Head of caudate nucleus (tissue), 42 donors: ENCODE measurements at regions not wholly inside any gene's neighbourhood (a gene's known extent, or its start where the extent isn't known, plus 50 kb on each side); places are given as distances from the start of the nearest gene placed in this dataset.
A peak's percentile ranks its signal among the peaks of the same experiment; 100 is the strongest.
"Not testable (repeated sequence)": the region's sequence is repeated elsewhere in the genome, so short reads cannot be mapped to it uniquely, and the experiment has no call there.

ENCODE experiments used
- DNase-seq, 42 donors: peaks; one replicate each; pipeline versions ENCODE4 v3.0.0 to v3.0.0-alpha.2; 2020 to 2021; ENCODE audit warnings: mixed read lengths in 7 of 42
- intact Hi-C: fragments of 100-400 bp; cut with DNase I; formaldehyde crosslinking; loops from one replicate; pipeline ENCODE4 v1.15.0; 2022

DNA sequence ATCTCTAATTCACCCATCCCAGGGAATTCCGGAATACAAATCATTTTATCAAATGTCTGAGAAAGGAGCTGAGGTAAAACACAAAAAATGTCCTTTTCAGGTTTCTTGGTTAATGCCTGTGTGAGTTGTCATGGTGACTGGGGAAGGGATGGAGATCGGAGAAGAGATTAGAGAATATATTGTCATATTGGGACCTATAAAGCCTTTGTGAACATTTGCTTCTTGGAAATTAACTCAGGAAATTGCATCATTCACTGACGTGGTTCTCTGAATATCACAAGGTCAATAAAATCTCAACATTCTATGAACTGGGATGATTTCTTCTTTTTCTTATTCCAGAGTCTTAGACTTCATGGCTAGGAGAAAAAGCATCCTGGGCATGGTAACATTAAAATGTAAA, 174.8 kb upstream of the GLRA2 start:
- intact Hi-C loops = no loop called here
- no peak for DNase-seq

DNA sequence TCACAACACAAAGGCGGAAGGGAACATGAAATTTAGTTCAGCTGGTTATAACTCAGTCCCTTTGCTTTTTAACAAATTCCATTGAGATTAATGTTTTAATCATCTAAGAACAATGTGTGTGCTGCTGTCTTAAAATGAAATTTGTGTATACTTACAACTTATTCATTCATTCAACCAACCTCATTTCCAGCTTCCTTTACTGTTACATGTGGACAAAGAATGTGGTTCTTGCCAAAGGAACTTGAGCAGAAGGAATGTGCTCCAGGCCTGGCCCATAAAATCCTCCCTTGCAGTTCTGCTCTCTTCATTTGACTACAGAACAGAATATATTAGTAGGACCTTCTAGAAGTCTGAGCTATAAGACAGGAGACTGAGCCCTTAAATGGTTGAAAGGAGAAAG, 176.8 kb upstream of the GLRA2 start:
- intact Hi-C loops = no loop called here
- no peak for DNase-seq

DNA sequence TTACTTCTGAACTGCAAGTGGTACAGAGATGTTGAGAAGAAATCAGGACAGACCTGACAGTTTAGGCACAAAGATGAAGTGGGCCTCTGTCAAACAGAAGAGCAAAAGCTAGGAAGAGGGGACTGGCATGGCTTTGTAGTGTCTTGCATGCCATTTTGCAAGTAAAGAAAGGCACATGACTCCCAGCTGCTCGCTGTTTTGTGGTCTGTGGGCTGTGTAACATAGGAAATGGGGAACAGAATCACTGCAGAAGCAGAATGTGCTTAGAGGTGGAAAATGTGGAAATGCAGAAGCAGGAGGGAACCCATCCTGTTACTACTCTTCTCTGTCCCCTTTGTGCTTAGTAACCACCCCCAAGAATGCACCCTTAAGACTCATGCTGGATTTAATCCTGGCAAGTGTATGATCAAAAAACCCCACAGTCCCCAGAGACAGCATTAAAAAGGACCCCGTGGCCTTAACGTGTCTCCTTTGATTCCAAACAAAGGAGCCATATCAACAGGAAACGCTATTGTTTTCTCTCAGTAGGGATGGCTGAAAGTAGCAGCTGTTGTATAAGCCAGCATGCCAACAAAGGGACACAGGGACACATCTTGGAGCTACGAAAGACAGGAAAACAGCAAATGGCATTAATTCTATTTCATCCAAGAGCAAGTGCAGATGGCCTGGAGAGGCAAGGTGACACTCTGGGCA, 177.6 kb upstream of the GLRA2 start:
- intact Hi-C loops = no loop called here
- DNase-seq = no peak

DNA sequence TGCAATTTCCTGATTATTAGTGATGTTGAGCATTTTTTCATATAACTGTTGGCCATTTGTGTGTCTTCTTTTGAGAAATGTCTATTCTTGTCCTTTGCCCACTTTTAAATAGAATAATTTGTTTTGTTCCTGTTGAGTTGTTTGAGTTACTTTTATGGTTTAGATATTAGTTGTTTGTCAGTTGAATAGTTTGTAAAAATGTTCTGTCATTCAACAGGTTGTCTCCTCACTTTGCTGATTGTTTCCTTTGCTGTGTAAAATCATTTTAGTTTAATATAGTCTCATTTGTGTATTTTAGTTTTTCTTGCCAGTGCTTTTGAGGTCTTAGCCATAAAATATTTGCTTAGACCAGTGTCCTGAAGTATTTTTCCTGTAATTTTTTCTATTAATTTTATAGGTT, 181.8 kb upstream of the GLRA2 start:
- no peak for DNase-seq
- intact Hi-C loops = no loop called here

DNA sequence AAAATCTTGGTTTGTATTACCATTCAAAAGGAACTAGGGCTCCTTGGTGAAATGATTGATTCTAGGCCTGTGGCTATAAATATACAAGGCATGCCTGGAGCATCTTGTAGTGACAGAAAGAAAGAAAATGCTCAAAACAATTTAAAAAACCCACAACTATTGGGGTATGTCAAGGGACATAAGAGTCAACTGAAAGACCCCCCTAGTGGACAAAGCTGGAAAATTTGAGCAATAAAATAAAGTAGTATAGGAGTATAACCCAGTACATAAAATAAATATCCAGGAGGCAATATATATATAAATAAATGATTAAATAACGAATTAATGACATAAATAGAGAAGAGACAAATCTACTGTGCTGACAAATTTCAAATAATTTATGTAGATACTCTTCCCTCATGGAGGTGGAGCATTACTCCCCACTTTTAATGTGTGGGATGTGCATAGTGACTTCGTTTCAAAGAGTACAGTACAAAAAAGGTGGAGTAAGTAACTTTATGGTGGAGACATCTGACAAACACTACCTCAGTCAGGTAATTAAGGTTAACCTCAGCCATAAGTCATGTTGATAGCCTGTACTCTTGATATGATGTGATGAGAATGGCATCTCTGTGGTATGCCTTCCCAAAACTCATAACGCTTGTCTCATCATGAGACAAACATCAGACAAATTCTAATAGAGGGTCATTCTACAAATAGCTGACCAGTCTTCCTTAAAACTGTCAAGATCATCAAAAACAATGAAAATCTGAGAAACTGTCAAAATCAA, 185.0 kb upstream of the GLRA2 start:
- intact Hi-C loops = no loop called here
- DNase-seq = no peak

DNA sequence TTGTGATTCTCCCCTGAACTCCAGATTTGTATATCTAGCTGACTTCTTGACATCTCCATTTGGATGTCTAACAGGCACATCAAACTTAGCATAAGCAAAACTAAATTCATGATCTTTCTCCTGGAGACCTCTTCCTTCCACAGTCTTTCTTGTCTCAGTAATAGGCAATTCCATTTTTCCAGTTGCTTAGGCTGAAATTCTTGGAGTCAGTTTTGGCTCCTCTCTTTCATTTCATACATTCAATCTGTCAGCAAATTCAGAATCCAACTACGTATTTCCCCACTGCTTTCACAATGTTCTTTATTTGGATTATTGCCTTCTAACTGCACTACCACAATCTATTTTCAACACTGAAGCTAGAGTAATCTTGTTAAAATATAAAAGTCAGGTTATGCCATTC, 219.9 kb upstream of the GLRA2 start:
- intact Hi-C loops = no loop called here
- DNase-seq = no peak

DNA sequence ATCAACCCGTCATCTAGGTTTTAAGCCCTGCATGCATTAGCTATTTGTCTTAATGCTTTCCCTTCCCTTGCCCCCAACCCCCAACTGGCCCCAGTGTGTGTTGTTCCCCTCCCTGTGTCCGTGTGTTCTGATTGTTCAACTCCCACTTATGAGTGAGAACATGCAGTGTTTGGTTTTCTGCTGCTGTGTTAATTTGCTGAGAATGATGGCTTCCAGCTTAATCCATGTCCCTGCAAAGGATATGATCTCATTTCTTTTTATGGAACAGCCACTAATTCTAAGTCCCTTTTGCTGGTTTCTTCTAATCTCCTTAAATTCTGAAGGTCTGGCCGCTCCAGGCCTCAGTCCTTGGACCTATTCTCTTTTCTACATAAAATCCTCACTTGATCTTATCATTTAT, 220.4 kb upstream of the GLRA2 start:
- intact Hi-C loops, DNase-seq: not testable (repeated sequence)

DNA sequence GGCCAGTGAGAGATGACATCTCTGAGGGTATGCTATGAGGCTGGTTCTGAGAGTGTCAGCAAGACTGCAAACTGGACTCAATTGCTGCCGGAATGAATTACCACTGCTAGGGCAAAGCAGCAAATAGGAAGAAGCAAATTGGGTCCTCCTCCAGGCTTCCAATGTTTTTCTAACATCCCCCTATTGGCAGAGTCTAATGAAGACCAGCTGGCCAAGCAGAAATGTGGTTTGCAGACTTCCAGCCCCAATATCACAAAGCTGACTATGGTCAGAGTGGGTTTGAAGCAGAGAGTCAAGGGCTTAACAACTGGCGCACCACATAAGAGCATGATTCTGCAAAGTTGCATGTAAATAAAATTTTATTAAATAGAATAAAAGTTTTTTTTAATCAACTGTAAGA, 225.4 kb upstream of the GLRA2 start:
- intact Hi-C loops = no loop called here
- DNase-seq = no peak

DNA sequence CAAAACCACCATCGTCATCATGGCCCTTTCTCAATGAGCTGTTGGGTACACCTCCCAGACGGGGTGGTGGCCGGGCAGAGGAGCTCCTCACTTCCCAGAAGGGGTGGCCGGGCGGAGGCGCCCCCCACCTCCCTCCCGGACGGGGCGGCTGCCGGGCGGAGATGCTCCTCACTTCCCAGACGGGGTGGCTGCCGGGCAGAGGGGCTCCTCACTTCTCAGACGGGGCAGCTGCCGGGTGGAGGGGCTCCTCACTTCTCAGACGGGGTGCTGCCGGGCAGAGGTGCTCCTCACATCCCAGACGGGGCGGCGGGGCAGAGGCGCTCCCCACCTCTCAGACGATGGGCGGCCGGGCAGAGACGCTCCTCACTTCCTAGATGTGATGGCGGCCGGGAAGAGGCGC, 226.8 kb upstream of the GLRA2 start:
- intact Hi-C loops, DNase-seq: not testable (repeated sequence)

DNA sequence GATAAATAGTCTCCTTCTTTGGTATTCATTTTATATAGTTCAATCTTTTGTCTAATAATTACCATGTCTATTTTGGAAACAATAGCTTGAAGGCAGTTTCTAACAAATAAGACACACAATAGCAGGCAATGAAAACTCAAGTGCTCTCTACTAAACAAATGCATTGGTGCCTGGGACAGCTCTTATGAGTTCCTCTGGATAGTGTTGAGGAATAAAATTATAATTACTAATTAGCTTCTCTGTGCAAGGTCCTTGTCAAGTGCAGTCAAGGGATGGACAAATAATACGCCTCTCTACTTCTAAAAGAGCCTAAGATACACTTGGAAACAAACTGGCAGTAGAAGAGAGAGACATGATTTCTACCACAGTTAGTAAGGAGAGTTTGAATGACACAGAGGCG, 229.0 kb upstream of the GLRA2 start:
- intact Hi-C loops = no loop called here
- no peak for DNase-seq

DNA sequence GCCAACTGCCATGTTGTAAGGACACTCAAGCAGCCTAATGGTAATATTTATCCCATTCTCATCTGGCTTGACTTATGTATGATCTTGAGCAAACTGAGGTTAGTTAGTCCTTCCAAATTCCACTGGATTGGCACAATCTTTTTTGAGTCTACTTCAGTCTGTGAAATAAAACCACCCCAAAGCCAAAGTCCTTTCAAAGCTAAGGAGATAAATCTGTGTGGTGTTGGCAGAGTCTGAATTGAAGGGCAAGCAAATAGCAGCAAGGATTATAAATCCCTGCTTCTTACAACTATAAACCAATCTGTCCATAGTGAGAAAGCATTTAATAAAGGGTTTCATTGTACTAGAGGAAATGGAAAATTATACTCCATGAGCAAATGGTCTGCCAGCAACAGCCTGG, 233.9 kb upstream of the GLRA2 start:
- DNase-seq = no peak
- intact Hi-C loops = no loop called here

DNA sequence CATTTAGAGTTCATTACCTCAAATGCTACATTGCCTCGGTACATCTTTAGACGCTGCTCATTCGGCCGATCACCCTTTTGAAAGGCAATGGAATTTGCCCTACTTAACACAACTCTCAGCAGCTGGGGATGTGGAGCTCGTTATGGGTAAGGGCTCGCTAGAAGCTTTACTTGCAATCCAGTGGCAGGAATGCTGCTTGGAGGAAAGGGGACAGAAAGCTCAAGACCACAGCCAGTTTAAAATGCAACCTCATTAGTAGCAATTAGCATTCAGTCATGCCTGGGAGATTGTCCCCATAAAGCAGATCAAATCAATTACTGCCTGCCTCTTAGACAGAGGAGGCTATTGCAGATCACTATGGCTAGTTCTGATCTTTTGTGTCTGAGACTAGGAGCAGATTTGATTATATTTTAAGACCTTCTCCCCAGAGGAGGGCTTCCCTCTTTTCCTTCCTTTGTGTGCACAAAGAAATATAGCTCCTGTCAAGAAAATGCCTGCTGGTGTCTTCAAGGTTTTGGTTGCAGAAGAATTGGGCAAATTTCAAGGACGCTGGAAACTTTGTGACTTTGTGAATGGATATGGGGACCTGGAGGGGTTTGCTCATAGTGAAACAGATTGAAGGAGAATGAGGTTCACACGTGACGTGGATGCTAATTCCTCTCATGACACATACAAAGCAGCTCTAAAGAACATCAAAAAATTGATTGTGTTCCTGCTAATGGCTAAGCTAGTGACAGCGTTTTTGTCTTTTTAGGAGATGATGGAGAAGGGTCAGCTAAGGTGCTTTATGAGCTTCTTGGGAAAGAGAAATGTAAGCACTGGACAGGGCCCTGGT, 237.5 kb upstream of the GLRA2 start:
- intact Hi-C loops = no loop called here
- peak in 2 of 42 donors; percentile 4 to 8 for DNase-seq

DNA sequence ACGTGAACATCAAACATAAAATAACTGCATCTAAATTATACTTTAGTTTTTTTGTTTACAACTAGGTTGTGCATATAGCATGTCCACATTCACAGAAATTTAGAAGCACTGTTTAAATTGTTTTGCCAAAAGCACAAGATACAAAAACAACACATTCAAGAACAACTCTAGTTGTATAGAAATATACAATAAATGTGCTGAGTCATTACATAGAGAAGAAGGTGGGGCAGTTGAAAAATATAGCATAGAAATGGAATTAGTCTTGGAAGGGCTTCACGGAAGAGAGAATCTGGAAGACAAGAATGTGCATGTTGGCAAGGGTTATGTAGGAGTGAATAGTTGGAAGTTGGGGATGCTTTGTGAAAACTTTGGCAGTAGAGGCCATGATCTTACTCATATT, 239.0 kb upstream of the GLRA2 start:
- DNase-seq = no peak
- intact Hi-C loops = no loop called here

DNA sequence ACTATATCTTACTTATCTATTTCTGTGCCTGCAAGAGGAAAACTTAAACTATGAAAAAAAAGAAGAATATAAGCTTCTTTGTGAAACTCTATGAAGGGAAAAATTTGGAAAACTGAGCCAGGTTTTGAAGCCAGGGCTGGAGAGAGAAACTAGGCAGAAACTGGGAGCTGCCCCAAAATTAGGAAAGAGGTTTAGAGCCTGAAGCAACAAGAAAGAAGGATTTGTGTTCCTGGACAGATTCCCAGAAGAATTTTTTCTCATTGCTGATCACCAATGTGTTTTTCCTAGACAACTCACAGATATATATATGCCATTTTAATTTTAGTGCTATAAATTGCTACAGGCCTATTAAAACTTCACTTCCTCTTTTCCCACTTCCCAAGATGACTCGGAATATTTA, 245.0 kb upstream of the GEMIN8 start:
- DNase-seq = peak in 2 of 42 donors; percentile 1 to 35
- intact Hi-C loops = no loop called here

DNA sequence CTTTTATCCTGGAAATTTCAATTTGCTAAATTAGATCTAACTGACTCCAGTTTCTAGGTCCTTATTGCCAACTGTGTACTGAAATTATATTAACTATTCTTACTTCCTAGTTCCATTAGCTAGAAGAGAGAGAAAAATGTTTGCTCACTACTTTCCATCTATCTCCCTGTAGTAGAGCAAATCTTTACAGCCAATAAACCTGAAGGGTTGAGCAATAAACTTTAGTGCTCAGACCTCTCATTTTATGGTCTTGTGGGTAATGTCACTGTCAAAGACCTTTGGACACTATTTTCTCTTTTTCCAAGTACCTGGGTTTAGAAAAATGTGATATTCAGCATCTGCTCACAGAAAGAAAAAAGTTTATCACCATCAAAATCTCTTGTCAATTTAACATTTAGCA, 237.5 kb upstream of the GEMIN8 start:
- intact Hi-C loops = no loop called here
- no peak for DNase-seq

DNA sequence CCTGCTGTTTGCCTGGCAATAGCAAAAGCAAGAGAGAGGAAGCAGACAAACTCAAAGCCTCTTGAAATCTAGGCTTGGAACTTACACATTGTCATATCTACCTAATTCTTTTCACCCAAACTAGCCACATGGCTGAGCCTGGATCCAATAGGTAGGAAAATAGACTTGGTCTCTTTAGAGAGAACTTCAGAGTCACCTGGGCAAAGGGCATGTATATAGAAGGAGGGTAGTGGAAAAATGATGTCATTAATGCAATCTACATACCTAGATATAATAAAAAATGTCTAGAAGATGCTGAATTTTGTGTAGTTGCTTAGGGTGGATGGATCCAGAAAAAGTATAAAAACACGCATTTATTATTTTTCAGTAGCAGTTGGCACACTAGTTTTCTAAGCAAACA, 237.0 kb upstream of the GEMIN8 start:
- no peak for DNase-seq
- intact Hi-C loops = no loop called here

DNA sequence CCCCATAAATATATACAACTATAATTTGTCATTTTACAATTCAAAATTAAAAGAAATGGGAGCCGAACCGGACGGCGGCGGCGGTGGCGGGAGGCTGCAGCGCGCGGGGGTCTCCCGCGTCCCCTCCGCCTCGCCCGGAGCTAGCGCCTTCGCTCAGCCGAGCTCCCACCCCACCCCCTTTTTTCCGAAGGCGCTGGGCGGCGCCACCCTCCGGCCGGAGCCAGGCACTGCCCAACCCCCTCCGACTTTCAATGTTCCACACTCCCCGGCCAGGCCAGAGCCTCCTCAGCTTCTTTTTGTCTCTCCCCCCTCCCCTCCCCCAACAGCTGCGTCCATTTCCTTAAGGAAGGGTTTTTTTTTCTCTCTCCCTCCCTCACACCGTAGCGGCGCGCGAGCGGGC, 214.1 kb upstream of the GEMIN8 start:
- no peak for DNase-seq
- intact Hi-C loops = no loop called here

DNA sequence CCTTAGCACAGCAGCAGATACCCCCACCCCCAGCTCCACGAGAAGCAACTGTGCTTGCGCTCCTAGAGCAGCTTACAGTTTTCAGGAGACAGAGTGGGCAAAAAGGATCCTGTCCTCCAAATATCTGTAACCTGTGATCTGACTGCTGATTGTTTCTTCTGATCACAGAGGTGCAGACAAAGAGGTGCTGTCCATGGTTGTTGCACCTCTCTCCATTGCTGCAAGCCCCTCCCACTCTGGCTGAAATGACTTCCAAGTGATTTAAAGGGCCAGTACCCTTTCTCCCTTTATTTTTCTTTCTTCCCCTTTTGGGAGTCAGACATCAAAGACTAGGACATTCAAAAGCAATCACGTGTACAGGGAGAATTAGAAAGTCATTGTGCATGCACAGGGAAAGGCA, 205.3 kb upstream of the GEMIN8 start:
- no peak for DNase-seq
- intact Hi-C loops = no loop called here

DNA sequence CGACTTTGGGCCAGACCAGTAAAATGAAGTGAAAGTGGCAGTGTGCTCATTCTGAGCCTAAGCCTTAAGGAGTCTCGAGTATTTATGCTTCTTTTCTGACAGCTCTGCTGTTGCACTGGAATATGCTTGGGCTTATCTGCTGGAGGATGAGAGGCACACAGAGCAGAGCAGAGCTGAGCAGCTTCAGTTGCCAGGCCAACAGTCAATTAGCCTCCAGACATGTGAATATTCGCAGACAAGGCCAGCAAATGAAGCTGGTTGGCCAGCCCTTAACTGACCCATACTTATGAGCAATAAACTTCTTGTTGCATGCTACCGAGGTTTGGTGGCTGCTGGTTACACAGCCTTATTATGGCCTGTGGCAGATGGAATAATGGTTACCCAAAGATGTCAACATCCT, 203.0 kb upstream of the GEMIN8 start:
- intact Hi-C loops = no loop called here
- DNase-seq = no peak

DNA sequence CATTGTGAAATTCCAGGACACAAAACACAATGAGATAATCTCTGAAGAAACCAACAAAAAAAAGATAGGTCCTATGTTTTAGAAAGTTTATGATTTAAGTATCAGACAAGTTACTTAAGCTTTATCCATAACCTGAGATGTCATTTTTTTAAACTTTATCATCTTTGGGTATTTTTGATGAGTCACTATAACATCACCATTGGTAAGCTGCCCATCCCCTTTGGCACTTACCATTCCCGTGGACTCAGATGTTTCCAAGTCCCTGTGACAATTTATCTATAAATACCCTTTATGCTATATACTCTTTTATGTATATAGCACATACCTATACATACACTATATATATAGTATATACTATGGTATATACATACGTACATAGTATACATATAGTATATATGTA, 198.9 kb upstream of the GEMIN8 start:
- intact Hi-C loops = no loop called here
- no peak for DNase-seq
